ENCODE measurements at regions not wholly inside any gene's neighbourhood (a gene's known extent, or its start where the extent isn't known, plus 50 kb on each side); places are given as distances from the start of the nearest gene placed in this dataset.

DNA sequence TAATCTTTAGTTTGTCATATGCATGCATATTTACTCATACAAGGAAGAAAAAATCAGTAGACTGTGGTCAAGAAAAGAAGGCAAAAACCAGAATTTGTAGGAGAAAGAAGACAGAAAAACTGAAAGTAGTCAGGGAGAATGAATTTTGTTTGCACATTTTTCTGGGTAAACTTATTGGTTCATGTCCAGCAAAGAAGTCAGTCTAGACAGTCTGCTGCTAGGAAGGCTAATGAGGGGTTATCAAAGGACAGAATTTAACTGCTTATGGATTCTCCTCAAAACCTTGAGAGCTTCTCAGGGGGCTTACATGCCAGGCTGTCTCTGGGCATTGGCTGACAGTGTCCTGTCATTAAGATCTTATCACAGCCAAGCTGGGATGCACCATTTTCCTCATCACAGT is 293.9 kb downstream of the RPAP3 start:
- no peak overlapping the region for H3K9ac ChIP-seq (ENCODE audit: low read depth in 1 of 2, low read length in 2 of 2)
- no peak for DNase-seq (ENCODE audit: low spot score)
- no peaks in the 10 kb centered on the region for H3K9me3 ChIP-seq (ENCODE audit: control insufficient read depth in 4 of 4, low read length in 3 of 4)
- no peaks in the 10 kb centered on the region for H3K27me3 ChIP-seq (ENCODE audit: control insufficient read depth in 4 of 4, insufficient read depth in 4 of 4, low read length in 3 of 4)
- no peak overlapping the region for H3K27ac ChIP-seq (ENCODE audit: low read depth in 1 of 2, low read length in 2 of 2)
- no peak overlapping the region for H3K4me3 ChIP-seq (ENCODE audit: low read depth in 1 of 3, low read length in 3 of 3)
- H3K4me1 ChIP-seq (ENCODE audit: control insufficient read depth in 4 of 4, insufficient read depth in 4 of 4, low read length in 3 of 4), result peaks cover 0 to 4% (median 0%) of the 10 kb centered on the region in 4 donors
- no peaks in the 10 kb centered on the region for H3K36me3 ChIP-seq (ENCODE audit: control insufficient read depth in 4 of 4, insufficient read depth in 3 of 4, low read depth in 1 of 4, low read length in 3 of 4)
- TF ChIP-seq, protein P1, sequence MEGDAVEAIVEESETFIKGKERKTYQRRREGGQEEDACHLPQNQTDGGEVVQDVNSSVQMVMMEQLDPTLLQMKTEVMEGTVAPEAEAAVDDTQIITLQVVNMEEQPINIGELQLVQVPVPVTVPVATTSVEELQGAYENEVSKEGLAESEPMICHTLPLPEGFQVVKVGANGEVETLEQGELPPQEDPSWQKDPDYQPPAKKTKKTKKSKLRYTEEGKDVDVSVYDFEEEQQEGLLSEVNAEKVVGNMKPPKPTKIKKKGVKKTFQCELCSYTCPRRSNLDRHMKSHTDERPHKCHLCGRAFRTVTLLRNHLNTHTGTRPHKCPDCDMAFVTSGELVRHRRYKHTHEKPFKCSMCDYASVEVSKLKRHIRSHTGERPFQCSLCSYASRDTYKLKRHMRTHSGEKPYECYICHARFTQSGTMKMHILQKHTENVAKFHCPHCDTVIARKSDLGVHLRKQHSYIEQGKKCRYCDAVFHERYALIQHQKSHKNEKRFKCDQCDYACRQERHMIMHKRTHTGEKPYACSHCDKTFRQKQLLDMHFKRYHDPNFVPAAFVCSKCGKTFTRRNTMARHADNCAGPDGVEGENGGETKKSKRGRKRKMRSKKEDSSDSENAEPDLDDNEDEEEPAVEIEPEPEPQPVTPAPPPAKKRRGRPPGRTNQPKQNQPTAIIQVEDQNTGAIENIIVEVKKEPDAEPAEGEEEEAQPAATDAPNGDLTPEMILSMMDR (IDR thresholded peaks at IDR 0.05; ENCODE audit: low read depth, low read length, missing input control), result no peak
- TF ChIP-seq SP1 (IDR thresholded peaks at IDR 0.05) (no peak), YY1 (IDR thresholded peaks at IDR 0.05) (no peak), GABPA (IDR thresholded peaks at IDR 0.05 in 1 of 2, conservative IDR thresholded peaks at IDR 0.05 in 1 of 2) (no peak), TAF1 (conservative IDR thresholded peaks at IDR 0.05) (no peak), HNF4G (IDR thresholded peaks at IDR 0.05) (no peak), FOXA1 (IDR thresholded peaks at IDR 0.05) (no peak)

DNA sequence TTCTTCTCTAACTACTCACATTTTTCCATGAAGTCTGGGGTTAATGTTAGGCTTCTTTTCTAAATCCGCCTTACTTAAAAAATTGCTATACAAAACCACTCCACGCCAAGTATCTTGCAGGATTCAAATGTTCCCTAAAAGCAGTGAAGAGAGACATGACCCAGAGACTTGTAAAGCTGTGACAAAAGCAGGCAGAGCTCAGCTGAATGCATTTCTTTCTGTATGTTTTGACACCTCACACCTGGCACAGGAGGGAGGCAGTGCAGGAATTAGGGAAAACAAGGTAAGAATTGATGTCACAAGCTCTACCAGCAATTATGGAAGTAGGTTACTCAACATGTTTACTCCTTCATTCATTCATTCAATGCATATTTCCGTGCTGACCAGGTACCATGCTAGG is 295.0 kb downstream of the RPAP3 start:
- Histone ChIP-seq H3K4me3 (ENCODE audit: low read depth in 1 of 3, low read length in 3 of 3) (no peak overlapping the region), H3K36me3 (ENCODE audit: control insufficient read depth in 4 of 4, insufficient read depth in 3 of 4, low read depth in 1 of 4, low read length in 3 of 4) (no peaks in the 10 kb centered on the region), H3K27ac (ENCODE audit: low read depth in 1 of 2, low read length in 2 of 2) (no peak overlapping the region), H3K27me3 (ENCODE audit: control insufficient read depth in 4 of 4, insufficient read depth in 4 of 4, low read length in 3 of 4) (no peaks in the 10 kb centered on the region), H3K4me1 (ENCODE audit: control insufficient read depth in 4 of 4, insufficient read depth in 4 of 4, low read length in 3 of 4) (peaks cover 0 to 4% (median 0%) of the 10 kb centered on the region in 4 donors), H3K9ac (ENCODE audit: low read depth in 1 of 2, low read length in 2 of 2) (no peak overlapping the region), H3K9me3 (ENCODE audit: control insufficient read depth in 4 of 4, low read length in 3 of 4) (no peaks in the 10 kb centered on the region)
- no peak for DNase-seq (ENCODE audit: low spot score)
- 92% methylated on average over 3 of the region's 3 CpGs for WGBS
- TF ChIP-seq FOXA2 (IDR thresholded peaks at IDR 0.05) (no peak), HNF4A (conservative IDR thresholded peaks at IDR 0.05) (no peak), HNF4G (IDR thresholded peaks at IDR 0.05) (no peak), NR2F2 (IDR thresholded peaks at IDR 0.05) (no peak)
- TF ChIP-seq, protein P2, sequence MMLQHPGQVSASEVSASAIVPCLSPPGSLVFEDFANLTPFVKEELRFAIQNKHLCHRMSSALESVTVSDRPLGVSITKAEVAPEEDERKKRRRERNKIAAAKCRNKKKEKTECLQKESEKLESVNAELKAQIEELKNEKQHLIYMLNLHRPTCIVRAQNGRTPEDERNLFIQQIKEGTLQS (IDR thresholded peaks at IDR 0.05), result no peak
- TF ChIP-seq, protein P1 (IDR thresholded peaks at IDR 0.05; ENCODE audit: low read depth, low read length, missing input control), result no peak

DNA sequence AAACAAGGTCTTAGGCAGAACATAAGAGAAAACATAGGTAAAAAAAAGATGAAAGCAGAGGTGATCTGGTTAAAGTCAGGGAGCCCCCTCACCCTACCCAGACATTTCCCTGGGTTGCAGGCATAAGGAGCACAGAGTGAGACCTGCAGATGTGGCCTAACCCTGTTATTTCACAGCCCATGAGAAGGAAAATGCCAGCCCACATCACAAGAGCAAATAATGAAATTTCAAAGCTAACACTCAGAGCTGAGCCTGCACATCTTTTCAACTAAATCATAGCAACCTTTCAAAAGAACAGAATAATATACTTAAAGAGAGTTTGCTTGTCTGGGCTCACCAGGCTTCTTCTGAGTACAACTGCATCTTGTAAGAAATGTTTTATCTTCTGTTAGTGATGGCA is 295.4 kb downstream of the RPAP3 start:
- peaks cover 0 to 4% (median 0%) of the 10 kb centered on the region in 4 donors for H3K4me1 ChIP-seq (ENCODE audit: control insufficient read depth in 4 of 4, insufficient read depth in 4 of 4, low read length in 3 of 4)
- no peak overlapping the region for H3K27ac ChIP-seq (ENCODE audit: low read depth in 1 of 2, low read length in 2 of 2)
- TF ChIP-seq FOXA2 (IDR thresholded peaks at IDR 0.05), result no peak

More for the DNA sequence above, 295.4 kb downstream of the RPAP3 start:
- no peak overlapping the region for H3K9ac ChIP-seq (ENCODE audit: low read depth in 1 of 2, low read length in 2 of 2)
- DNase-seq (ENCODE audit: low spot score), result no peak
- H3K9me3 ChIP-seq (ENCODE audit: control insufficient read depth in 4 of 4, low read length in 3 of 4), result no peaks in the 10 kb centered on the region
- no peaks in the 10 kb centered on the region for H3K27me3 ChIP-seq (ENCODE audit: control insufficient read depth in 4 of 4, insufficient read depth in 4 of 4, low read length in 3 of 4)
- H3K36me3 ChIP-seq (ENCODE audit: control insufficient read depth in 4 of 4, insufficient read depth in 3 of 4, low read depth in 1 of 4, low read length in 3 of 4), result no peaks in the 10 kb centered on the region
- no peak overlapping the region for H3K4me3 ChIP-seq (ENCODE audit: low read depth in 1 of 3, low read length in 3 of 3)
